HG03571 (cell line): ENCODE measurements at regions not wholly inside any gene's neighbourhood (a gene's known extent, or its start where the extent isn't known, plus 50 kb on each side); places are given as distances from the start of the nearest gene placed in this dataset.

Source experiments
- ATAC-seq: cut with Tn5 transposase; IDR thresholded peaks from one replicate; pipeline ENCODE4 v1.9.1; 2021; ENCODE audit not compliant: unreplicated experiment

GRCh38 chr4:35493977-35494376 is 750.3 kb downstream of the ARAP2 start:
- no peak for ATAC-seq

- no peak for ATAC-seq
These were observed 749.4 kb downstream of the ARAP2 start for GRCh38 chr4:35494955-35495354.

- no peak for ATAC-seq
These were observed 743.5 kb downstream of the ARAP2 start for GRCh38 chr4:35500812-35501211.

- ATAC-seq = no peak
These were observed 740.9 kb downstream of the ARAP2 start for GRCh38 chr4:35503435-35503834.

- no peak for ATAC-seq
These were observed 738.2 kb downstream of the ARAP2 start for GRCh38 chr4:35506161-35506560.

GRCh38 chr4:35511851-35512250 is 732.5 kb downstream of the ARAP2 start:
- ATAC-seq = no peak

- ATAC-seq = no peak
These were observed 728.2 kb downstream of the ARAP2 start for GRCh38 chr4:35516102-35516501.

- no peak for ATAC-seq
These were observed 724.3 kb downstream of the ARAP2 start for GRCh38 chr4:35520059-35520458.

- ATAC-seq = no peak
These were observed 722.6 kb downstream of the ARAP2 start for GRCh38 chr4:35521682-35522081.

GRCh38 chr4:35525192-35525978 is 718.9 kb downstream of the ARAP2 start:
- no peak for ATAC-seq

- ATAC-seq = no peak
These were observed 717.9 kb downstream of the ARAP2 start for GRCh38 chr4:35526456-35526855.

GRCh38 chr4:35534962-35535361 is 709.4 kb downstream of the ARAP2 start:
- ATAC-seq = no peak

- no peak for ATAC-seq
These were observed 705.5 kb downstream of the ARAP2 start for GRCh38 chr4:35538807-35539206.

- no peak for ATAC-seq
These were observed 704.8 kb downstream of the ARAP2 start for GRCh38 chr4:35539404-35540055.

- ATAC-seq = no peak
These were observed 703.0 kb downstream of the ARAP2 start for GRCh38 chr4:35541146-35541887.

GRCh38 chr4:35541888-35542213 is 702.5 kb downstream of the ARAP2 start:
- no peak for ATAC-seq

- no peak for ATAC-seq
These were observed 695.4 kb downstream of the ARAP2 start for GRCh38 chr4:35548921-35549320.

GRCh38 chr4:35556387-35556786 is 687.9 kb downstream of the ARAP2 start:
- ATAC-seq = no peak

GRCh38 chr4:35559559-35560365 is 684.6 kb downstream of the ARAP2 start:
- no peak for ATAC-seq

- no peak for ATAC-seq
These were observed 681.5 kb downstream of the ARAP2 start for GRCh38 chr4:35562861-35563260.

GRCh38 chr4:35565640-35566039 is 678.7 kb downstream of the ARAP2 start:
- ATAC-seq = no peak
